Neuronal stem cell (in vitro differentiated cells): ENCODE measurements at regions not wholly inside any gene's neighbourhood (a gene's known extent, or its start where the extent isn't known, plus 50 kb on each side); places are given as distances from the start of the nearest gene placed in this dataset.
A peak's percentile ranks its signal among the peaks of the same experiment; 100 is the strongest.

Source experiments
- DNase-seq: peaks from one replicate; pipeline ENCODE4 v3.0.0-alpha.2; 2013; ENCODE audit warnings: low spot score
- H2AFZ ChIP-seq: one replicate; pipeline ENCODE4 v1.6.1; 2013; ENCODE audit warnings: mild to moderate bottlenecking, low read length, inconsistent platforms
- H2AK5ac ChIP-seq: 2 replicates; pipeline ENCODE4 v1.6.1; 2013; ENCODE audit warnings: low read depth, mild to moderate bottlenecking, inconsistent platforms, low read length, moderate library complexity, mixed read lengths
- H2BK120ac ChIP-seq: 2 replicates; pipeline ENCODE4 v1.6.1; 2013; ENCODE audit warnings: low read depth, mild to moderate bottlenecking, inconsistent platforms, low read length, moderate library complexity, mixed read lengths
- H2BK12ac ChIP-seq: one replicate; pipeline ENCODE4 v1.6.1; 2013; ENCODE audit warnings: low read length, inconsistent platforms
- H2BK15ac ChIP-seq: 2 replicates; pipeline ENCODE4 v1.6.1; 2013; ENCODE audit warnings: mild to moderate bottlenecking, low read length, inconsistent platforms, mixed read lengths
- H2BK5ac ChIP-seq: one replicate; pipeline ENCODE4 v1.6.1; 2013; ENCODE audit warnings: inconsistent platforms, mild to moderate bottlenecking, low read length, moderate library complexity
- H3K14ac ChIP-seq: one replicate; pipeline ENCODE4 v1.6.1; 2013; ENCODE audit warnings: low read length, inconsistent platforms
- H3K18ac ChIP-seq: 2 replicates; pipeline ENCODE4 v1.6.1; 2013; ENCODE audit warnings: low read length, inconsistent platforms
- H3K23ac ChIP-seq: 2 replicates; pipeline ENCODE4 v1.6.1; 2013; ENCODE audit warnings: low read depth, mild to moderate bottlenecking, mixed read lengths, low read length, inconsistent platforms; ENCODE audit not compliant: poor library complexity
- H3K27ac ChIP-seq: replicated peaks from 3 replicates; pipeline ENCODE4 v1.5.1; 2013; ENCODE audit warnings: low read length, inconsistent platforms
- H3K27me3 ChIP-seq, 3 experiments: 2 replicates each; pipeline ENCODE4 v1.6.1; 2013; ENCODE audit warnings: low read length in 3 of 3, mild to moderate bottlenecking in 2 of 3, inconsistent platforms in 1 of 3, low read depth in 1 of 3, mixed read lengths in 1 of 3, moderate library complexity in 1 of 3; ENCODE audit not compliant: control insufficient read depth in 3 of 3, insufficient read depth in 3 of 3
- H3K36me3 ChIP-seq, 2 donors: replicated peaks in 1 of 2; 2 replicates each; pipeline ENCODE4 v1.6.1; 2013; ENCODE audit warnings: low read length in 2 of 2; ENCODE audit not compliant: control insufficient read depth in 2 of 2, insufficient read depth in 2 of 2
- H3K4ac ChIP-seq: 2 replicates; pipeline ENCODE4 v1.6.1; 2013; ENCODE audit warnings: inconsistent platforms, mild to moderate bottlenecking, low read length, moderate library complexity
- H3K4me1 ChIP-seq, 2 donors: 1 replicate in 1 of 2; 2 replicates in 1 of 2; pipeline ENCODE4 v1.6.1; 2013; ENCODE audit warnings: low read length in 2 of 2, low read depth in 1 of 2; ENCODE audit not compliant: control insufficient read depth in 2 of 2, insufficient read depth in 1 of 2
- H3K4me2 ChIP-seq: one replicate; pipeline ENCODE4 v1.6.1; 2013; ENCODE audit warnings: mild to moderate bottlenecking, low read length, inconsistent platforms; ENCODE audit not compliant: insufficient read depth, poor library complexity, severe bottlenecking
- H3K4me3 ChIP-seq, 2 donors: 2 replicates each; pipeline ENCODE4 v1.5.1; 2013; ENCODE audit warnings: low read length in 2 of 2, mild to moderate bottlenecking in 2 of 2, inconsistent platforms in 1 of 2, moderate library complexity in 1 of 2
- H3K79me1 ChIP-seq: one replicate; pipeline ENCODE4 v1.6.1; 2013; ENCODE audit warnings: low read depth, mild to moderate bottlenecking, inconsistent platforms, low read length, moderate library complexity
- H3K9ac ChIP-seq: one replicate; pipeline ENCODE4 v1.6.1; 2013; ENCODE audit warnings: mild to moderate bottlenecking, low read depth, low read length, inconsistent platforms; ENCODE audit not compliant: poor library complexity
- H3K9me3 ChIP-seq, 2 donors: replicated peaks in 1 of 2; 2 replicates each; pipeline versions ENCODE3 to v1.6.1; 2013; ENCODE audit warnings: low read length in 2 of 2, mild to moderate bottlenecking in 2 of 2, inconsistent platforms in 1 of 2, low read depth in 1 of 2, mixed read lengths in 1 of 2, moderate library complexity in 1 of 2; ENCODE audit not compliant: control insufficient read depth in 2 of 2, insufficient read depth in 1 of 2
- H4K8ac ChIP-seq: one replicate; pipeline ENCODE4 v1.6.1; 2013; ENCODE audit warnings: low read depth, mild to moderate bottlenecking, inconsistent platforms, low read length, moderate library complexity
- H4K91ac ChIP-seq: one replicate; pipeline ENCODE4 v1.6.1; 2013; ENCODE audit warnings: low read length, low read depth, mild to moderate bottlenecking, inconsistent platforms; ENCODE audit not compliant: poor library complexity
- WGBS, 2 donors: extraction: QIAGEN DNeasy Blood & Tissue Kit; methylation state at CpG; one replicate each; pipeline ENCODE4 v1.1.7; 2013; ENCODE audit warnings: missing lambda C conversion rate in 2 of 2, mixed read lengths in 1 of 2; ENCODE audit not compliant: insufficient read length in 2 of 2, insufficient replicate concordance in 1 of 2; ENCODE audit errors: extremely low coverage in 2 of 2; 5-methylcytosine and 5-hydroxymethylcytosine counted together

DNA sequence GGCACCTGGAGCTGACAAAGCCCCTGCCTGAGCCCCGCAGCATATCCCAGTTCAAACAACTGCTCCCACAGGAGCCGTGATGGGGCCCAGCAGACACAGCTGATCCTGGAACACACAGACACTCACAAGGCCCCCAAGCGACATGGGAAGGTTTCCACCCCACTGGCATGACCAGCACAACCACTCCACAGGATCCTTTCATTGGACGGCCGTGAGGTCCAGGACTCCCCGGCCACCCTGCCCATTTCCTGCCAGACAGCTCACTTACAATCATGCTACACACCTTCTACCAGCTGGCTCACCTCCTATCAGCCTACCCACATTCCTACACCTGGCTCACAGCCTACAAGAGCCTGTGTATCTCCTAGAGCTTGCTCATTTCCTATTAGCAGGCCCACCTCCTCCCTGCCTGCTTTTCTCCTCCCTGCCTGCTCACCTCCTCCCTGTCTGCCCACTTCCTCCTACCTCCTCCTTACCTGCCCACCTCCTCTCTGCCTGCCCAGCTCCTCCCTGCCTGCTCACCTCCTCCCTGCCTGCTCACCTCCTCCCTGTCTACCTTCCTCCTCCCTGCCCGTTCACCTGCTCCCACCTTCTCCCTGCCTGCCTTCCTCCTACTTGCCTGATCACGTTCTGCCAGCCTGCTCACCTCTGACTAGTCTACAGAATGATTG, 73.9 kb downstream of the MATN1 start:
- no peak overlapping the region for H2BK12ac ChIP-seq
- peak overlapping the region; percentile 22 for H3K9ac ChIP-seq
- peaks cover 0 to 10% of the 10 kb centered on the region in 2 donors for H3K4me1 ChIP-seq
- WGBS, 2 donors: no CpG with 5 or more reads among the region's 8 CpGs
- H2AK5ac ChIP-seq: no peak overlapping the region
- H3K4me3 ChIP-seq: no peak overlapping the region
- H2BK5ac ChIP-seq: no peak overlapping the region
- no peak overlapping the region for H3K4me2 ChIP-seq
- H4K91ac ChIP-seq: peak overlapping the region; percentile 45
- H4K8ac ChIP-seq: no peak overlapping the region
- peak overlapping the region; percentile 56 for H3K23ac ChIP-seq
- H3K9me3 ChIP-seq: no peaks in the 10 kb centered on the region
- H3K14ac ChIP-seq: peak overlapping the region; percentile 21
- H3K4ac ChIP-seq: no peak overlapping the region
- H3K27me3 ChIP-seq: peaks cover 0 to 9% (median 0%) of the 10 kb centered on the region in 3 experiments
- H3K27ac ChIP-seq: no peak overlapping the region
- no peak overlapping the region for H2BK120ac ChIP-seq
- H3K79me1 ChIP-seq: no peaks in the 10 kb centered on the region
- no peak for DNase-seq
- H3K18ac ChIP-seq: peak overlapping the region; percentile 28
- no peaks in the 10 kb centered on the region for H3K36me3 ChIP-seq
- H2AFZ ChIP-seq: no peak overlapping the region
- no peak overlapping the region for H2BK15ac ChIP-seq

DNA sequence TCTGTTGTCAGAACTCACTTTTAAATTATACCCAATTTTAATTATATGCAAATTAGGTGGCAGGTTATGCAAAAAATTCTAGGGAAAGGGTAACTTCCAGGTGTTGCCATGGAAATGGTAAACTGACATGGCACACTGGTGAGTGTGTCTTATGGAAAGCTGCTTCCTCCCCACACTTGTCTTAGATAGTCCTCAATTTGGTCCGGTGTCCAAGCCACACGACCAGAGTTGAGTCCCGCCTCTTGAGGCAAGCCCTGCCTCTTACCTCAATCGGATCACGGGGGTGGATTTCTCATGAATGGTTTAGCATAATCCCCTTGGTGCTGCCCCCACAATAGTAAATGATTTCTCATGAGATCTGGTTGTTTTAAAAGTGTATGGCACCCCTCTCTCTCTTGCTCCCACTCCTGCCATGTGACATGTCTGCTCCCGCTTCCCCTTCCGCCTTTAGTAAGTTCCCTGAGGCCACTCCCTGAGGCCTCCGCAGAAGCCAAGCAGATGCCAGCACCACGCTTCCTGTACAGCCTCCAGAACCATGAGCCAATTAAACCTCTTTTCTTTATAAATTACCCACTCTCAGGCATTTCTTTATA, 74.9 kb downstream of the MATN1 start:
- WGBS, 2 donors: no CpG with 5 or more reads among the region's 9 CpGs

DNA sequence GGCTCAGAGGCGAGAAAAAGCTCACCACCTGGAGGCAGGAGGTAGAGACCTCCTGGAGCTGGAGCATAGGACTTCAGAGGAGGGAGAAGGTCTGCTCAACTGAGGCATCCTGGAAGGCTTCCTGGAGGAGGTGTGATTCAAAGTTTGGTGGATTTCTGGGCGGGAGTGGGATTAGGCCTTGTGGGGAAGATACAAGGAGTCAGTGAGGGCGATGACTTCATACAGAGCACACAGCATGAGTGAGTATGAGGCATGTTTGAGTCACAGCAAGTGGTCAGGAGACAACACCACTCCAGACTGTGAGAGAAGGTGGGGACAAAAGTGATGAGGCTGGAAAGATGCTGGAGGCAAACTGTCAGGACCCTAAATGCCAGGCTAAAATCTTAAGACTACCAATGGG, 77.6 kb downstream of the MATN1 start:
- no peak overlapping the region for H3K4ac ChIP-seq
- peaks cover 0 to 23% (median 0%) of the 10 kb centered on the region in 3 experiments for H3K27me3 ChIP-seq
- H2BK12ac ChIP-seq: no peak overlapping the region
- H2BK15ac ChIP-seq: no peak overlapping the region
- H3K4me2 ChIP-seq: no peak overlapping the region
- no peaks in the 10 kb centered on the region for H3K4me1 ChIP-seq
- H3K79me1 ChIP-seq: no peaks in the 10 kb centered on the region
- no peak overlapping the region for H3K14ac ChIP-seq
- no peak overlapping the region for H4K8ac ChIP-seq
- no peak overlapping the region for H3K27ac ChIP-seq
- no peak overlapping the region for H3K9ac ChIP-seq
- H2AFZ ChIP-seq: no peak overlapping the region
- no peak overlapping the region for H4K91ac ChIP-seq
- no peak overlapping the region for H3K18ac ChIP-seq
- H2BK120ac ChIP-seq: no peak overlapping the region
- H2AK5ac ChIP-seq: no peak overlapping the region
- no peak for DNase-seq
- H3K36me3 ChIP-seq: no peaks in the 10 kb centered on the region
- H3K9me3 ChIP-seq: no peaks in the 10 kb centered on the region
- H3K4me3 ChIP-seq: no peak overlapping the region
- H2BK5ac ChIP-seq: no peak overlapping the region
- no peak overlapping the region for H3K23ac ChIP-seq
- WGBS, 2 donors: no CpG with 5 or more reads among the region's 3 CpGs

More for the DNA sequence above, 74.9 kb downstream of the MATN1 start:
- Histone ChIP-seq H3K9ac (no peak overlapping the region), H3K14ac (no peak overlapping the region), H2AK5ac (no peak overlapping the region), H2BK120ac (no peak overlapping the region), H3K4me3 (no peak overlapping the region), H3K9me3 (no peaks in the 10 kb centered on the region), H4K8ac (no peak overlapping the region), H3K36me3 (no peaks in the 10 kb centered on the region), H3K23ac (no peak overlapping the region), H3K27ac (no peak overlapping the region), H3K4ac (no peak overlapping the region), H3K79me1 (no peaks in the 10 kb centered on the region), H3K4me2 (no peak overlapping the region), H3K4me1 (peaks cover 0 to 10% of the 10 kb centered on the region in 2 donors), H3K27me3 (peaks cover 0 to 17% (median 0%) of the 10 kb centered on the region in 3 experiments), H2BK15ac (no peak overlapping the region), H3K18ac (no peak overlapping the region), H2BK12ac (no peak overlapping the region), H2AFZ (no peak overlapping the region), H4K91ac (no peak overlapping the region), H2BK5ac (no peak overlapping the region)
- no peak for DNase-seq

DNA sequence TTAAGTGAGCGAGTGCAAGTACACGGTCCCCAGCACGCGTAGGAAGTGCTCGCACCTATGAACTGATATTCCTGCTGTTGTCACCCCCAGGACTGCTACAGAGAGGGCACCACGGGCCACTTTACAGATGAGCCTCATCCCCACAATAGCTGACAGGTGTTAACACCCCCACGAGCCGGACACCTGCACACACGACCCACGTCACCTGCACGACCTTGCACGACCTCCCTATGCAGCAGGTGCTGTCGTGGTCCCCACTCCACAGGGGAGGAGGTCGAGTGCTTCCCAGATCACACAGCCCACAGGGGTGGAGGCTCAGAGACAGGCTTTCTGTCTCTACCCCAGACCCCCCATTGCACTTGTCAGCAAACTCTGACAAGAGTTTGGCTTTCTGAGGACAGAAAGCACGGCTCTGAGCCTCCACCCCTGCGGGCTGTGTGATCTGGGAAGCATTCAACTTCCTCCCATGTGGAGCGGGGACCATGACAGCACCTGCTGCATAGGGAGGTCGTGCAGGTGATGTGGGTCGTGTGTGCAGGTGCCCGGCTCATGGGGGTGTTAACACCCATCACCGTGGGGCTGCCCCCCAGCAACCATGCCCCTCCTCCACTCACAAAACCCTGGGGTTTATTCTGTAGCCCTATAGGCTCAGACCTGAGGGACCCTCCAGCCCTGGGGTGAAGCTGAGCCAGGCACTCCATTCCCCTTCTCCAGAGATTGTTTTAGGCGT, 80.8 kb downstream of the MATN1 start:
- H4K8ac ChIP-seq: no peak overlapping the region
- H3K27ac ChIP-seq: no peak overlapping the region
- H3K4me1 ChIP-seq: no peaks in the 10 kb centered on the region
- H2BK12ac ChIP-seq: peak overlapping the region; percentile 30
- H3K27me3 ChIP-seq: peaks cover 0 to 30% (median 0%) of the 10 kb centered on the region in 3 experiments
- no peak overlapping the region for H3K4me2 ChIP-seq
- H3K4ac ChIP-seq: no peak overlapping the region
- H2BK5ac ChIP-seq: no peak overlapping the region
- H3K14ac ChIP-seq: no peak overlapping the region
- no peak overlapping the region for H2BK15ac ChIP-seq
- H3K79me1 ChIP-seq: no peaks in the 10 kb centered on the region
- DNase-seq: no peak
- no peak overlapping the region for H2AFZ ChIP-seq
- no peak overlapping the region for H3K23ac ChIP-seq
- no peak overlapping the region for H3K18ac ChIP-seq
- H3K4me3 ChIP-seq: no peak overlapping the region
- no peaks in the 10 kb centered on the region for H3K9me3 ChIP-seq
- H2AK5ac ChIP-seq: no peak overlapping the region
- H4K91ac ChIP-seq: no peak overlapping the region
- no peaks in the 10 kb centered on the region for H3K36me3 ChIP-seq
- no CpG with 5 or more reads among the region's 22 CpGs for WGBS, 2 donors
- no peak overlapping the region for H2BK120ac ChIP-seq
- no peak overlapping the region for H3K9ac ChIP-seq
